ENCODE measurements at regions not wholly inside any gene's neighbourhood (a gene's known extent, or its start where the extent isn't known, plus 50 kb on each side); places are given as distances from the start of the nearest gene placed in this dataset.

DNA sequence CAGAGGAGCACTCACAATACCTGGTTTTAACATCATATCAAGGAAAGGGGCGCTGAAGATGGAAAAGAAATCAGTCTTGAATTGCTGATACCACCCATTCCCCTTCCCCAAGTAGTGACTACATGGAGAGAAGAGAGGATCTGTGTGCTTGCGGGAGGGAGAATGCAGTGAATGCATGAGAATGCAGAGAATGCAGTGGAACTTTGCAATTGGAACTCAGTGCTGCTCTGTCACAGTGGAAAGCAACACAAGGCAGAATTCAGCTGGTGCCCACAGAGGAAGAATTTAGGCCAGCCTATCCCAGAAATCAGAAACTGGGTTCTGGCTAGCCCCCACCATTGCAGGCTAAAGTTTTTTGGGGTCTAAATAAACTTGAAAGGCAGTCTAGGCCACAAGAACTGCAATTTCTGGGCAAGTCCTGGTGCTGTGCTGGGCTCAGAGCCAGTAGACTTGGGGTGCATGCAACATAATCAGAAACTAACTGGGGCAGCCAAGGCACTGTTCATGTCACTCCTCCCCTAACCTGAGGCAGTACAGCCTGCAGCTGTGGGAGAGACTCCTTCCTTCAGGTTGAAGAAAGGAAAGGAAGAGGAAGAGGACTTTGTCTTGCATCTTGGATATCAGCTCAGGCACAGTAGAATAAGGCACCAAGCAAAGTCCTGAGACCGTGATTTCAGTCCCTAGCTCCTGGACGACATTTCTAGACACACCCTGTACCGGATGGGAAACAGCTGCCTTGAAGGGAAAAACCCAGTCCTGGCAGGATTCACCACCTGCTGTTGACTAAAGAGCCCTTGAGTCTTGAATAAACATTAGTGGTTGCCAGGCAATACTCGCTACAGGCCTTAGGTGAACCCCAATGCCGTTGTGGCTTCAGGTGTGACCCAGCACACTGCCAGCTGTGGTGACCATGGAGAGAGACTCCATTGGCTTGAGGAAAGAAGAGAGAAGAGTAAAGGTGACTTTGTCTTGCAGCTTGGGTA, 329.3 kb downstream of the TBL1XR1 start:
- no peak overlapping the region for H3K4me3 ChIP-seq (replicated peaks; ENCODE audit: low read depth, low read length)
- DNase-seq (ENCODE audit: low read depth): no peak
- TF ChIP-seq, protein P1, sequence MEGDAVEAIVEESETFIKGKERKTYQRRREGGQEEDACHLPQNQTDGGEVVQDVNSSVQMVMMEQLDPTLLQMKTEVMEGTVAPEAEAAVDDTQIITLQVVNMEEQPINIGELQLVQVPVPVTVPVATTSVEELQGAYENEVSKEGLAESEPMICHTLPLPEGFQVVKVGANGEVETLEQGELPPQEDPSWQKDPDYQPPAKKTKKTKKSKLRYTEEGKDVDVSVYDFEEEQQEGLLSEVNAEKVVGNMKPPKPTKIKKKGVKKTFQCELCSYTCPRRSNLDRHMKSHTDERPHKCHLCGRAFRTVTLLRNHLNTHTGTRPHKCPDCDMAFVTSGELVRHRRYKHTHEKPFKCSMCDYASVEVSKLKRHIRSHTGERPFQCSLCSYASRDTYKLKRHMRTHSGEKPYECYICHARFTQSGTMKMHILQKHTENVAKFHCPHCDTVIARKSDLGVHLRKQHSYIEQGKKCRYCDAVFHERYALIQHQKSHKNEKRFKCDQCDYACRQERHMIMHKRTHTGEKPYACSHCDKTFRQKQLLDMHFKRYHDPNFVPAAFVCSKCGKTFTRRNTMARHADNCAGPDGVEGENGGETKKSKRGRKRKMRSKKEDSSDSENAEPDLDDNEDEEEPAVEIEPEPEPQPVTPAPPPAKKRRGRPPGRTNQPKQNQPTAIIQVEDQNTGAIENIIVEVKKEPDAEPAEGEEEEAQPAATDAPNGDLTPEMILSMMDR (IDR thresholded peaks at IDR 0.05; ENCODE audit: low read length, missing control alignments): no peak

DNA sequence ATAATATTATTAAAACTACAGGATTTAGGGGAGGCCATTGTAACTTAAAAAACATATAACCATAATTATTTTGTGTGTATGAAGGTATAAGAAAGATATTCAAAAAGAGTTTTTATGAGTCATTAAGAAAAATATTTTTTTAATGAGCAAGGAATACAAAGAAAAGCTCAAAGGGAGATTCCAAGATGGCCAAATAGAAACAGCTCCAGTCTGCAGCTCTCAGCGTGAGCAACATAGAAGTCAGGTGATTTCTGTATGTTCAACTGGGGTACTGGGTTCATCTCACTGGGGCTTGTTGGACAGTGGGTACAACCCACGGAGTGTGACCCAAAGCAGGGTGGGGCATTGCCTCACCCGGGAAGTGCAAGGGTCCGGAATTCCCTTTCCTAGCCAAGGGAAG, 336.1 kb downstream of the TBL1XR1 start:
- TF ChIP-seq, protein P1 (IDR thresholded peaks at IDR 0.05; ENCODE audit: low read length, missing control alignments): no peak
- DNase-seq (ENCODE audit: low read depth): no peak
- no peak overlapping the region for H3K4me3 ChIP-seq (replicated peaks; ENCODE audit: low read depth, low read length)

DNA sequence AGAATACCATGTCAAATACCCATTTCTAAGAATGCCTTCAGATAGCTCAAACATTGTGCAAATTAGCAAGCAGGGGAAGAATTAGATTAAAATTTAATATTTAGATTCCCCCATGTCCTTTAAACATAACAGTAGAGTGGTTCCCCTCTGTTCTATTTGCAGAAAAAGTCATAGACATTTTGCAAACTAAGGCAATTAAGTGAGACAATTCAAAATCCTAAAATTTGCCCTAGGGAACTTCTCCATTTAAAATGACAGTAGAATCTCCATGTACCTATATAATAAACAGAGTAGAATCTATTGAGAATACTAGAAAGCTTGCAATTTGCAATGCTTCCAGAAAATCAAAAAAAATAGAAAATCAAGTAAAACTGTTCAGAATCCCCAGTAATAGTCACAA, 340.6 kb downstream of the TBL1XR1 start:
- no peak for DNase-seq (ENCODE audit: low read depth)
- TF ChIP-seq, protein P1 (IDR thresholded peaks at IDR 0.05; ENCODE audit: low read length, missing control alignments): no peak
- no peak overlapping the region for H3K4me3 ChIP-seq (replicated peaks; ENCODE audit: low read depth, low read length)

- H3K4me3 ChIP-seq (replicated peaks; ENCODE audit: low read depth, low read length): no peak overlapping the region
- no peak for DNase-seq (ENCODE audit: low read depth)
- TF ChIP-seq, protein P1 (IDR thresholded peaks at IDR 0.05; ENCODE audit: low read length, missing control alignments): no peak
Measured at GRCh38 chr3:176855901-176856486, 341.3 kb downstream of the TBL1XR1 start.

GRCh38 chr3:176855213-176855612, 342.1 kb downstream of the TBL1XR1 start:
- H3K4me3 ChIP-seq (replicated peaks; ENCODE audit: low read depth, low read length): no peak overlapping the region
- TF ChIP-seq, protein P1 (IDR thresholded peaks at IDR 0.05; ENCODE audit: low read length, missing control alignments): no peak

DNA sequence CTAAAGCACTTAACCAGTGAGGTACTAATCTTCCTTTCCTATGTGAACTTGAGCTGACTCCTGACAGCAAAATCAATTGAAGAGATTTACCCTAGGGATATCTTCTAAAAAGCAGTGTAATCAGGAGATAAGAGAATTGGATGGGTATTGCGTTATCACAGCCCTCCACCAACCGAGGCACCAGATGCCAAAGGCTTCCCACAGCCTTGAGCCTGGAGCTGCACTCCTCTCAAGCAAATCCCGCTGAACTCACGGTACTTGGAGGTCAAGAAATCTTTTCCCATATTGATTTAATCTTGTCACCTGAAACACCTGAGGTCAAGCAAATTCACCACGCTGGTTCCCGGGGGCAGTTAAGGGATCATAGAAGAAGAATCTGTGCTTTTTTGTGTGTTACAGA, 346.8 kb downstream of the TBL1XR1 start:
- no peak overlapping the region for H3K4me3 ChIP-seq (replicated peaks; ENCODE audit: low read depth, low read length)
- no peak for DNase-seq (ENCODE audit: low read depth)
- TF ChIP-seq, protein P1 (IDR thresholded peaks at IDR 0.05; ENCODE audit: low read length, missing control alignments): no peak

More at GRCh38 chr3:176855213-176855612, 342.1 kb downstream of the TBL1XR1 start:
- DNase-seq (ENCODE audit: low read depth): no peak
